Colon (tissue), 2 donors: ENCODE measurements at regions not wholly inside any gene's neighbourhood (a gene's known extent, or its start where the extent isn't known, plus 50 kb on each side); places are given as distances from the start of the nearest gene placed in this dataset.

Source experiments
- FAIRE-seq: peaks from 2 replicates; lab custom pipeline; 2012; peaks lifted over from hg19 to GRCh38; lab: Jason Lieb, UNC
- donor health status: control.
- donor health status: control.

- FAIRE-seq: no peak
These were observed 1251.9 kb upstream of the SLC10A2 start for GRCh38 chr13:104318121-104318520.

GRCh38 chr13:104315606-104316005 lies 1249.4 kb upstream of the SLC10A2 start:
- FAIRE-seq: no peak

- FAIRE-seq: no peak
These were observed 1248.8 kb upstream of the SLC10A2 start for GRCh38 chr13:104314926-104315535.

- FAIRE-seq: peak; percentile 38
These were observed 1248.1 kb upstream of the SLC10A2 start for GRCh38 chr13:104314321-104314720.

- no peak for FAIRE-seq
These were observed 1244.6 kb upstream of the SLC10A2 start for GRCh38 chr13:104310861-104311260.

GRCh38 chr13:104309431-104309830 lies 1243.2 kb upstream of the SLC10A2 start:
- FAIRE-seq: no peak

- FAIRE-seq: no peak
These were observed 1235.2 kb upstream of the SLC10A2 start for GRCh38 chr13:104301171-104301975.

- FAIRE-seq: no peak
These were observed 1230.9 kb upstream of the SLC10A2 start for GRCh38 chr13:104297075-104297474.

- no peak for FAIRE-seq
These were observed 1230.1 kb upstream of the SLC10A2 start for GRCh38 chr13:104296286-104296685.

- FAIRE-seq: no peak
These were observed 1229.3 kb upstream of the SLC10A2 start for GRCh38 chr13:104295537-104295936.

- FAIRE-seq: no peak
These were observed 1223.2 kb upstream of the SLC10A2 start for GRCh38 chr13:104289400-104289799.

GRCh38 chr13:104288496-104288895 lies 1222.3 kb upstream of the SLC10A2 start:
- FAIRE-seq: no peak

- no peak for FAIRE-seq
These were observed 1220.5 kb upstream of the SLC10A2 start for GRCh38 chr13:104286566-104287290.

- FAIRE-seq: no peak
These were observed 1215.7 kb upstream of the SLC10A2 start for GRCh38 chr13:104281910-104282309.

- FAIRE-seq: no peak
These were observed 1204.5 kb upstream of the SLC10A2 start for GRCh38 chr13:104270731-104271130.

GRCh38 chr13:104267206-104267811 lies 1201.1 kb upstream of the SLC10A2 start:
- FAIRE-seq: no peak

GRCh38 chr13:104256701-104257100 lies 1190.5 kb upstream of the SLC10A2 start:
- FAIRE-seq: no peak

- FAIRE-seq: no peak
These were observed 1187.0 kb upstream of the SLC10A2 start for GRCh38 chr13:104253063-104253680.

- FAIRE-seq: no peak
These were observed 1185.7 kb upstream of the SLC10A2 start for GRCh38 chr13:104251931-104252330.

GRCh38 chr13:104246955-104247354 lies 1180.7 kb upstream of the SLC10A2 start:
- no peak for FAIRE-seq

GRCh38 chr13:104206450-104207044 lies 1140.3 kb upstream of the SLC10A2 start:
- FAIRE-seq: no peak

GRCh38 chr13:104204177-104204576 lies 1138.0 kb upstream of the SLC10A2 start:
- no peak for FAIRE-seq
